WERI-Rb-1 (cell line): ENCODE measurements at regions not wholly inside any gene's neighbourhood (a gene's known extent, or its start where the extent isn't known, plus 50 kb on each side); places are given as distances from the start of the nearest gene placed in this dataset.

ENCODE experiments used
- DNase-seq: peaks from one replicate; pipeline ENCODE4 v3.0.0-alpha.2; 2020
- H3K27ac ChIP-seq: fragments of 250-450 bp; sonication (Bioruptor Pico); 2 replicates; pipeline ENCODE4 v1.5.1; 2020; ENCODE audit warnings: mild to moderate bottlenecking, moderate library complexity
- H3K27me3 ChIP-seq: fragments of 250-450 bp; sonication (Bioruptor Pico); 2 replicates; pipeline ENCODE4 v1.5.1; 2021; ENCODE audit warnings: mild to moderate bottlenecking, low read depth, moderate library complexity; ENCODE audit not compliant: insufficient read depth, severe bottlenecking
- H3K36me3 ChIP-seq: fragments of 250-450 bp; sonication (Bioruptor Pico); 2 replicates; pipeline ENCODE4 v1.5.1; 2020; ENCODE audit warnings: mild to moderate bottlenecking, moderate library complexity
- H3K4me3 ChIP-seq: 2 replicates; pipeline ENCODE4 v1.5.1; 2011; ENCODE audit warnings: low read depth, mild to moderate bottlenecking, control low read depth, low read length
- H3K9me3 ChIP-seq: fragments of 250-450 bp; sonication (Bioruptor Pico); 2 replicates; pipeline ENCODE4 v1.5.1; 2021; ENCODE audit warnings: mild to moderate bottlenecking, moderate library complexity; ENCODE audit not compliant: severe bottlenecking
- TF ChIP-seq, protein P1 (sequence below): IDR thresholded peaks from 2 replicates; pipeline ENCODE4 v1.5.1; 2011; ENCODE audit warnings: low read depth, mild to moderate bottlenecking, control low read depth, inconsistent platforms, low read length

GRCh38 chr16:17657045-17657444 is 186.3 kb upstream of the XYLT1 start:
- H3K27ac ChIP-seq: no peak overlapping the region
- no peaks in the 10 kb centered on the region for H3K36me3 ChIP-seq
- H3K27me3 ChIP-seq: no peaks in the 10 kb centered on the region
- DNase-seq: no peak
- H3K9me3 ChIP-seq: no peaks in the 10 kb centered on the region
- TF ChIP-seq, protein P1, sequence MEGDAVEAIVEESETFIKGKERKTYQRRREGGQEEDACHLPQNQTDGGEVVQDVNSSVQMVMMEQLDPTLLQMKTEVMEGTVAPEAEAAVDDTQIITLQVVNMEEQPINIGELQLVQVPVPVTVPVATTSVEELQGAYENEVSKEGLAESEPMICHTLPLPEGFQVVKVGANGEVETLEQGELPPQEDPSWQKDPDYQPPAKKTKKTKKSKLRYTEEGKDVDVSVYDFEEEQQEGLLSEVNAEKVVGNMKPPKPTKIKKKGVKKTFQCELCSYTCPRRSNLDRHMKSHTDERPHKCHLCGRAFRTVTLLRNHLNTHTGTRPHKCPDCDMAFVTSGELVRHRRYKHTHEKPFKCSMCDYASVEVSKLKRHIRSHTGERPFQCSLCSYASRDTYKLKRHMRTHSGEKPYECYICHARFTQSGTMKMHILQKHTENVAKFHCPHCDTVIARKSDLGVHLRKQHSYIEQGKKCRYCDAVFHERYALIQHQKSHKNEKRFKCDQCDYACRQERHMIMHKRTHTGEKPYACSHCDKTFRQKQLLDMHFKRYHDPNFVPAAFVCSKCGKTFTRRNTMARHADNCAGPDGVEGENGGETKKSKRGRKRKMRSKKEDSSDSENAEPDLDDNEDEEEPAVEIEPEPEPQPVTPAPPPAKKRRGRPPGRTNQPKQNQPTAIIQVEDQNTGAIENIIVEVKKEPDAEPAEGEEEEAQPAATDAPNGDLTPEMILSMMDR: no peak
- H3K4me3 ChIP-seq: no peak overlapping the region

- no peaks in the 10 kb centered on the region for H3K36me3 ChIP-seq
- H3K27me3 ChIP-seq: no peaks in the 10 kb centered on the region
- no peak for DNase-seq
- no peak overlapping the region for H3K4me3 ChIP-seq
- no peak overlapping the region for H3K27ac ChIP-seq
- no peaks in the 10 kb centered on the region for H3K9me3 ChIP-seq
- TF ChIP-seq, protein P1: no peak
Measured at GRCh38 chr16:17654571-17654970, 183.8 kb upstream of the XYLT1 start.

DNA sequence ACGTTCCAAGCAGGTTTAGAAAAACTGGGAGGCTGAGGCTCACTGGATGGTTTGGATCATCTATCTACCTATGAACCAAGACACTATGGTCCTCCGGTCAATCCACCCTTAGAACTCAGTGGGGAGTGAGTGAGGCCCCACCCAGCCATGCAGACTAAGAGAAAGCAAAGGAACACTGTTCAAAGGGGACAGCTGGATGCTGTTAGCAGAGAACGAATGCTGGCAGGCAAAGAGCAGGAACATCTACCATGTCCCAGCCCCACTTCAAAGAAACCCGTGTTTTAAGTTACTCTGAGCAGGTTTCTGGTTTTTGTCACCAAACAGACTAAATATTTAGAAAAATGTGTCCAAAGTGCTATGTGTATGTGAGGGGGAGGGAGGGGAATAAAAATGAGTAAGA is 183.4 kb upstream of the XYLT1 start:
- Histone ChIP-seq H3K9me3 (no peaks in the 10 kb centered on the region), H3K27ac (no peak overlapping the region), H3K27me3 (no peaks in the 10 kb centered on the region), H3K36me3 (no peaks in the 10 kb centered on the region), H3K4me3 (no peak overlapping the region)
- no peak for DNase-seq
- TF ChIP-seq, protein P1: no peak

DNA sequence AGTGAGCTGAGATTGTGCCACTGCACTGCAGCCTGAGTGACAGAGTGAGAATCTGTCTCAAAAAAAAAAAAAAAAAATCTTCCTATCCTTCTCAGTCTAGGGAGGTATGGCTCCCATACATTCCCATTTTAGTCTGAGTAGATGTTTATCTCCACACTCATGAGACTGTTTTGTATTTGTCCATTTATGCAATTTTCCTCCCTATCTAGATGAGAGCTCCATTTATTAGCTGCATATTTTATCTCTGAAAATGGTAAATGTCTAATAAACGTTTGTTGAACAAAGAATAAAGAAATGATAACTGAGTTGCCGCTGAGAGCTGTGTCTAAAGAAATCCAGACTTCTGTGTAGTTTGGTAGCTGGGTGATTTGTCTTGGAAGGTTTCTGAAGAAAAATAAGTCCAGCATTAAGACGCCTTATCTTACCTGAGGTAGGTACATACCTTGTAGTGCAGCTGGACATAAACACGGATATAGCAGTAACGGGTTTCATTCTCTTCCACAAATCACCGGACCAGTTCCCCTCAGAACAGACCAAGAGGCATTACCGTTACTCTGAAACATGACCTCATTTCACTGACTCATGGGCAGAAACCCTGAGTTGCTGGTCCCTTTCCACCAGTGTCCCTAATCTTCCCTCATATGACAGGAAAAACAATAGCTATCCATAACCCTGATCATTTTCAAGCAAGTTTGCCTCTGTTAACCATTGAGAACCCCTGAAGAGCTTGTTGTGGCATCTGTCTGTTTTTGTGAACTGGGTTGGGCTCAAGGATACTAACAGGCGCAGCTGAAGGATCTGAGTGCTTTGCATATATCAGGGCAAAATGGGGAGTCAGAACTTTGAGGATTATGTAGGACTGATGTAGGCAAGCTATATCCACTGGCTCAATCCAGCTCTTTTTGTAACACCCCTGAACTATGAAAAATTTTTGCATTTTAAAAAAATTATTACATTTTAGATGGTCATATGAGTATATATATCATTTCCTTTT is 177.4 kb upstream of the XYLT1 start:
- TF ChIP-seq, protein P1: no peak
- no peaks in the 10 kb centered on the region for H3K9me3 ChIP-seq
- no peak for DNase-seq

GRCh38 chr16:17643935-17644334 is 173.2 kb upstream of the XYLT1 start:
- TF ChIP-seq, protein P1: no peak
- no peak overlapping the region for H3K27ac ChIP-seq
- no peaks in the 10 kb centered on the region for H3K27me3 ChIP-seq
- no peak overlapping the region for H3K4me3 ChIP-seq
- no peaks in the 10 kb centered on the region for H3K9me3 ChIP-seq
- no peaks in the 10 kb centered on the region for H3K36me3 ChIP-seq
- DNase-seq: no peak

More for the DNA sequence above, 177.4 kb upstream of the XYLT1 start:
- Histone ChIP-seq H3K4me3 (no peak overlapping the region), H3K27ac (no peak overlapping the region), H3K36me3 (no peaks in the 10 kb centered on the region), H3K27me3 (no peaks in the 10 kb centered on the region)
